Tibial nerve (tissue), 4 donors: ENCODE measurements at regions not wholly inside any gene's neighbourhood (a gene's known extent, or its start where the extent isn't known, plus 50 kb on each side); places are given as distances from the start of the nearest gene placed in this dataset.
"Not testable (repeated sequence)": the region's sequence is repeated elsewhere in the genome, so short reads cannot be mapped to it uniquely, and the experiment has no call there.

Experiments used
- DNase-seq, 2 donors: peaks; one replicate each; pipeline ENCODE4 v3.0.0-alpha.2; 2019; ENCODE audit warnings: low spot score in 2 of 2
- H3K27ac ChIP-seq, 4 donors: fragments of 200-600 bp; sonication (generic) in 3 of 4; one replicate each; pipeline ENCODE4 v1.5.1; 2017 to 2019; ENCODE audit warnings: mild to moderate bottlenecking in 1 of 4
- H3K27me3 ChIP-seq, 2 donors: fragments of 200-600 bp; sonication (generic) in 1 of 2; one replicate each; pipeline versions ENCODE4 v1.5.1 to v1.6.0; 2017 to 2019
- H3K36me3 ChIP-seq, 3 donors: fragments of 200-600 bp; sonication (generic); one replicate each; pipeline ENCODE4 v1.5.1; 2018 to 2019
- H3K4me1 ChIP-seq, 4 donors: fragments of 200-600 bp; sonication (generic) in 3 of 4; one replicate each; pipeline ENCODE4 v1.5.1; 2017 to 2019
- H3K4me3 ChIP-seq, 4 donors: fragments of 200-600 bp; sonication (generic) in 3 of 4; one replicate each; pipeline ENCODE4 v1.5.1; 2017 to 2019; ENCODE audit warnings: mild to moderate bottlenecking in 1 of 4, moderate library complexity in 1 of 4
- H3K9me3 ChIP-seq, 4 donors: fragments of 200-600 bp; sonication (generic) in 3 of 4; one replicate each; pipeline ENCODE4 v1.5.1; 2017 to 2019
- CTCF ChIP-seq, 5 experiments: fragments of 200-600 bp in 3 of 5; fragments of 450-650 bp in 2 of 5; sonication (generic) in 3 of 5; IDR thresholded peaks; one replicate each; pipeline ENCODE4 v1.5.1; 2016 to 2019; ENCODE audit warnings: antibody characterized with exemption in 5 of 5, mild to moderate bottlenecking in 3 of 5, moderate library complexity in 2 of 5
- EP300 ChIP-seq, 2 donors: sonication (generic); formaldehyde crosslinking; IDR thresholded peaks; one replicate each; pipeline ENCODE4 v1.6.1; 2017; ENCODE audit warnings: antibody characterized with exemption in 2 of 2, mild to moderate bottlenecking in 1 of 2
- POLR2A ChIP-seq, 2 donors: fragments of 450-650 bp; IDR thresholded peaks; one replicate each; pipeline ENCODE4 v1.6.1; 2017; ENCODE audit warnings: antibody characterized with exemption in 2 of 2, mild to moderate bottlenecking in 2 of 2, moderate library complexity in 2 of 2
- WGBS, 2 donors: methylation state at CpG; one replicate each; pipeline ENCODE4 v1.1.5; 2018; 5-methylcytosine and 5-hydroxymethylcytosine counted together

- Histone ChIP-seq H3K27me3 (no peaks in the 10 kb centered on the region), H3K9me3 (peaks cover 0 to 14% (median 2%) of the 10 kb centered on the region in 4 donors), H3K27ac (no peak overlapping the region), H3K4me3 (no peak overlapping the region), H3K36me3 (no peaks in the 10 kb centered on the region), H3K4me1 (no peaks in the 10 kb centered on the region)
- DNase-seq = no peak
- no peak for TF ChIP-seq CTCF (IDR thresholded peaks at IDR 0.05)
- no peak for TF ChIP-seq POLR2A (IDR thresholded peaks at IDR 0.05)
- TF ChIP-seq EP300 (IDR thresholded peaks at IDR 0.05) = no peak
- WGBS, 2 donors = 73 to 83% methylated on average over 1 of the region's 1 CpG
Measured at GRCh38 chr3:24565053-24565452, 70.4 kb upstream of the THRB start.

- H3K4me1 ChIP-seq = no peaks in the 10 kb centered on the region
- DNase-seq = no peak
- TF ChIP-seq CTCF (IDR thresholded peaks at IDR 0.05) (no peak), POLR2A (IDR thresholded peaks at IDR 0.05) (no peak), EP300 (IDR thresholded peaks at IDR 0.05) (no peak)
- no peaks in the 10 kb centered on the region for H3K27me3 ChIP-seq
- H3K9me3 ChIP-seq = peaks cover 0 to 20% (median 2%) of the 10 kb centered on the region in 4 donors
- 91 to 94% methylated on average over 1 of the region's 1 CpG for WGBS, 2 donors
- no peak overlapping the region for H3K4me3 ChIP-seq
- H3K27ac ChIP-seq = no peak overlapping the region
- no peaks in the 10 kb centered on the region for H3K36me3 ChIP-seq
Measured at GRCh38 chr3:24565656-24566055, 71.0 kb upstream of the THRB start.

GRCh38 chr3:24566927-24567326 lies 72.3 kb upstream of the THRB start:
- Histone ChIP-seq H3K27me3 (no peaks in the 10 kb centered on the region), H3K36me3 (no peaks in the 10 kb centered on the region), H3K4me1 (no peaks in the 10 kb centered on the region), H3K9me3 (peaks cover 0 to 31% (median 2%) of the 10 kb centered on the region in 4 donors), H3K27ac (no peak overlapping the region), H3K4me3 (no peak overlapping the region)
- 93% methylated on average over 15 of the region's 15 CpGs for WGBS, 2 donors
- no peak for DNase-seq
- no peak for TF ChIP-seq POLR2A (IDR thresholded peaks at IDR 0.05)
- no peak for TF ChIP-seq CTCF (IDR thresholded peaks at IDR 0.05)
- no peak for TF ChIP-seq EP300 (IDR thresholded peaks at IDR 0.05)

- peaks cover 0 to 20% (median 0%) of the 10 kb centered on the region in 4 donors for H3K9me3 ChIP-seq
- H3K4me1 ChIP-seq, H3K36me3 ChIP-seq, H3K27me3 ChIP-seq, DNase-seq, H3K27ac ChIP-seq, H3K4me3 ChIP-seq: not testable (repeated sequence)
- WGBS, 2 donors = 92 to 96% methylated on average over 6 of the region's 6 CpGs
Measured at GRCh38 chr3:24572409-24572808, 77.8 kb upstream of the THRB start.

- H3K4me1 ChIP-seq = no peaks in the 10 kb centered on the region
- H3K4me3 ChIP-seq = no peak overlapping the region
- no peak for DNase-seq
- 77 to 81% methylated on average over 5 of the region's 5 CpGs for WGBS, 2 donors
- H3K9me3 ChIP-seq = peaks cover 0 to 20% (median 0%) of the 10 kb centered on the region in 4 donors
- no peaks in the 10 kb centered on the region for H3K27me3 ChIP-seq
- TF ChIP-seq EP300 (IDR thresholded peaks at IDR 0.05) (no peak), POLR2A (IDR thresholded peaks at IDR 0.05) (no peak), CTCF (IDR thresholded peaks at IDR 0.05) (no peak)
- no peaks in the 10 kb centered on the region for H3K36me3 ChIP-seq
- H3K27ac ChIP-seq = no peak overlapping the region
Measured at GRCh38 chr3:24573576-24573975, 78.9 kb upstream of the THRB start.

GRCh38 chr3:24578324-24578723 lies 83.7 kb upstream of the THRB start:
- H3K4me1 ChIP-seq = no peaks in the 10 kb centered on the region
- no peak overlapping the region for H3K27ac ChIP-seq
- no peaks in the 10 kb centered on the region for H3K27me3 ChIP-seq
- 90 to 94% methylated on average over 1 of the region's 1 CpG for WGBS, 2 donors
- no peaks in the 10 kb centered on the region for H3K36me3 ChIP-seq
- TF ChIP-seq CTCF (IDR thresholded peaks at IDR 0.05) = no peak
- TF ChIP-seq EP300 (IDR thresholded peaks at IDR 0.05) = no peak
- TF ChIP-seq POLR2A (IDR thresholded peaks at IDR 0.05) = no peak
- peaks cover 0 to 3% (median 0%) of the 10 kb centered on the region in 4 donors for H3K9me3 ChIP-seq
- DNase-seq = no peak
- no peak overlapping the region for H3K4me3 ChIP-seq
